GM06990 (cell line): ENCODE measurements at regions not wholly inside any gene's neighbourhood (a gene's known extent, or its start where the extent isn't known, plus 50 kb on each side); places are given as distances from the start of the nearest gene placed in this dataset.

ENCODE experiments used
- DNase-seq: peaks from one replicate; pipeline ENCODE4 v3.0.0-alpha.2; 2011; ENCODE audit not compliant: insufficient read length; ENCODE audit errors: extremely low read depth
- H3K27me3 ChIP-seq: replicated peaks from 2 replicates; pipeline ENCODE4 v1.6.0; 2011; ENCODE audit warnings: low read length; ENCODE audit not compliant: control insufficient read depth, insufficient read depth
- H3K36me3 ChIP-seq: 2 replicates; pipeline ENCODE4 v1.5.1; 2011; ENCODE audit warnings: low read length; ENCODE audit not compliant: control insufficient read depth, insufficient read depth
- H3K4me3 ChIP-seq: replicated peaks from 2 replicates; pipeline ENCODE4 v1.5.1; 2011; ENCODE audit warnings: low read depth, mild to moderate bottlenecking, control low read depth, low read length
- TF ChIP-seq, protein P1 (sequence below): IDR thresholded peaks from 2 replicates; pipeline ENCODE4 v1.5.1; 2011; ENCODE audit warnings: low read length, control low read depth, mild to moderate bottlenecking, inconsistent platforms; ENCODE audit not compliant: insufficient read depth, poor library complexity, severe bottlenecking

DNA sequence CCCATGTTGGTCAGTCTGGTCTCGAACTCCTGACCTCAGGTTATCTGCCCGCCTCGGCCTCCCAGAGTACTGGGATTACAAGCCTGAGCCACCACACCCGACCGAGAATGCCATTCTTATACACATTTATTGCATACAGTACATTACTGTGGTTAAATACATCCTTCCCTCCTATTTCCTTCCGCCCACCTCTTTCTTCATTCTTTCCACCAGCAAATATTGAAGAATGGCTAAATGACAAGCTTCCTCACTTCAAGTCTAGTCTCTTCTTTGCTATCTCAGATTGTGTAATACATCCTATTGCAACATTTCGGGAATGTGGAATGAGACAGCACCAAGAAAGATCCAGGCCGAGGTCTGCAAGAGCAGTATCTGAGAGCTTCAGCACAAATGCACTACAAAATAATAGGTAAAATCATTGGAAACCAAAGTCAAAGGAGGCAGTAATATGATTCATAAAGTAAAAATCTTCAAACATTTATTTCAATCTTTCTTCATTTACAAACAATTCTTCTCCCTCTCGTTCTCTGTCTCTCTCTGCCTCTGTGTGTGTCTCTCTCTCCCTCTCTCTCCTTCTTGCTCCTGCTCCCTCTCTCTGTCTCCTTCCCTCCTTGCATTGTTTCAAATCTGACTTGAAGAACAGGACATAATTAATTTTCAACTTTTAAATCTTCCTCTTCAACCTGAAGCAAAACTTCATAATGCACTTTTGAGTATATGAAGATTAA lies 94.7 kb upstream of the TGFBR2 start:
- no peaks in the 10 kb centered on the region for H3K36me3 ChIP-seq
- TF ChIP-seq, protein P1, sequence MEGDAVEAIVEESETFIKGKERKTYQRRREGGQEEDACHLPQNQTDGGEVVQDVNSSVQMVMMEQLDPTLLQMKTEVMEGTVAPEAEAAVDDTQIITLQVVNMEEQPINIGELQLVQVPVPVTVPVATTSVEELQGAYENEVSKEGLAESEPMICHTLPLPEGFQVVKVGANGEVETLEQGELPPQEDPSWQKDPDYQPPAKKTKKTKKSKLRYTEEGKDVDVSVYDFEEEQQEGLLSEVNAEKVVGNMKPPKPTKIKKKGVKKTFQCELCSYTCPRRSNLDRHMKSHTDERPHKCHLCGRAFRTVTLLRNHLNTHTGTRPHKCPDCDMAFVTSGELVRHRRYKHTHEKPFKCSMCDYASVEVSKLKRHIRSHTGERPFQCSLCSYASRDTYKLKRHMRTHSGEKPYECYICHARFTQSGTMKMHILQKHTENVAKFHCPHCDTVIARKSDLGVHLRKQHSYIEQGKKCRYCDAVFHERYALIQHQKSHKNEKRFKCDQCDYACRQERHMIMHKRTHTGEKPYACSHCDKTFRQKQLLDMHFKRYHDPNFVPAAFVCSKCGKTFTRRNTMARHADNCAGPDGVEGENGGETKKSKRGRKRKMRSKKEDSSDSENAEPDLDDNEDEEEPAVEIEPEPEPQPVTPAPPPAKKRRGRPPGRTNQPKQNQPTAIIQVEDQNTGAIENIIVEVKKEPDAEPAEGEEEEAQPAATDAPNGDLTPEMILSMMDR, result no peak
- H3K27me3 ChIP-seq, result no peaks in the 10 kb centered on the region
- H3K4me3 ChIP-seq, result no peak overlapping the region
- DNase-seq, result no peak

DNA sequence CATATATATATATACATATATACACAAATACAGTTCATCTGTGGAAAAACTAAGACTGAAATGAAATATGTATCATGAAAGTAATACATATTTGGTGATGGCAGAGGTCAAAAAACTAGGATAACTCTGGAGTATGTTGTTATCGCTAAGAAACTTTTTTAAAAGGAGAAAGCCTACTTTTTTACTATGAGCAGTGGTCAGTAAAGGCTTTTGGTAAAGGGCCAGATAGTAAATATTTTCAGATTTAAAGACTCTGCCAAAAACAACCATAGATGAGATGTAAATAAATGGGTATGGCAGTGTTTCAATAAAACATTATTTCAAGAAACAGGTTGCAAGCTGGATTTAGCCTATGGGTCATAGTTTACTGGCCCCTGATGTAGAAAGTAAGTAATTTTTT lies 93.8 kb upstream of the TGFBR2 start:
- TF ChIP-seq, protein P1, result no peak
- DNase-seq, result no peak
- H3K4me3 ChIP-seq, result no peak overlapping the region
- H3K36me3 ChIP-seq, result no peaks in the 10 kb centered on the region
- H3K27me3 ChIP-seq, result no peaks in the 10 kb centered on the region; the same call in 1 of the 2 replicates

DNA sequence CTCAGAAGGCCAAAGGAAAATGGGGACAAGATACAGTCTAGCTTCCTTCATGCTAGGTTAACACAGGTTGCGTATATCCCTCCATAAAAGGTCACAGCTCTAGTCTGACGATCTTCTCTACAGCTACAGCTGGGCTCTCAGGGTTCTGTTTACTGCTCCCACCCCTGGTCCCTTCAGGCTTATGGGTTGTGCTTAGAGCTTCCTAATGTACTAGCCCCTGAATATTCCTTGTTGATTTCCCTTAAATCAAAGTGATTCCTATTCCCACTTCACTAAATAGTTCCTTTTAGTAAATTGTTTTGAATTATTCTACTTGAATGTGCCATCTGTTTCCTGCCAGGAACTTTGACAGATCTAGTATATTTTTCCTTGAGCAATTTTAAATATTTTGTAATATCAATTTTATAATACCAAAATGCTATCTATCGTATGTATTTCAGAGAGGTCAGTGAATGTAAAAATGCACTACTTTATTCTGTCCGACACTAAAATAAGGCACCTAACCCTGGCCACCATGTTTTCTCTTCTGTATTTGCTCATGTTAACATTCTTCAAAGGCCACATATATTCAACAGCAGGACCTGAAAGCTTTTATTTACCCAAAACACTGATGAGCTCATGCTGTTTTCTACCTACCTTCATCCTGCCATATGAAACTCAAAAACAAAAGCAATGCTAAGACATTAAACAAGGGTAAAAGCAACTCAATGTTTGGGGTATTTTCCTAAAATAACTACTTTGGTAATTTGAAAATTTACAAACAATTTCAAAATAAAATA lies 92.8 kb upstream of the TGFBR2 start:
- no peak for DNase-seq
- H3K27me3 ChIP-seq, result no peaks in the 10 kb centered on the region; the same call in 1 of the 2 replicates
- H3K36me3 ChIP-seq, result no peaks in the 10 kb centered on the region
- TF ChIP-seq, protein P1, result no peak
- no peak overlapping the region for H3K4me3 ChIP-seq

DNA sequence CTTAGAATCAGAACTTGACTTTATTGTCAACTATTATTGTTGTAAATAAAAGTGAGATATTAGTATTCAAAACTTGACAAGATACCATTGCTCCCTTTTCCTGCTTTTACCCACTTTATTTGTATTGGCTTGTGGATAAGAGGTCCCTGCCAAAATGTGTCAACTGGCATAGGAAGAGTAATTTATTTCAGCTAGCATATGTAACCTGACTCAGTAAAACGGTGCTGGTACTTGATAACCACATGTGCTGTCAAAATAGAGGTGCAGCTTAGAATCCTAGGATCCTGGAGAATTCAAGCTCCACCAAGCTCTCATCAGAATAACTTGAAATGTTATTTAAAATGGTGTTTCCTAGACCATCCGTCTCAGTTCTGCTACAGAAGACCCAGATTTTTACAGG lies 90.2 kb upstream of the TGFBR2 start:
- TF ChIP-seq, protein P1, result no peak
- DNase-seq, result no peak
- Histone ChIP-seq H3K4me3 (no peak overlapping the region), H3K27me3 (no peaks in the 10 kb centered on the region; the same call in 1 of the 2 replicates), H3K36me3 (no peaks in the 10 kb centered on the region)

DNA sequence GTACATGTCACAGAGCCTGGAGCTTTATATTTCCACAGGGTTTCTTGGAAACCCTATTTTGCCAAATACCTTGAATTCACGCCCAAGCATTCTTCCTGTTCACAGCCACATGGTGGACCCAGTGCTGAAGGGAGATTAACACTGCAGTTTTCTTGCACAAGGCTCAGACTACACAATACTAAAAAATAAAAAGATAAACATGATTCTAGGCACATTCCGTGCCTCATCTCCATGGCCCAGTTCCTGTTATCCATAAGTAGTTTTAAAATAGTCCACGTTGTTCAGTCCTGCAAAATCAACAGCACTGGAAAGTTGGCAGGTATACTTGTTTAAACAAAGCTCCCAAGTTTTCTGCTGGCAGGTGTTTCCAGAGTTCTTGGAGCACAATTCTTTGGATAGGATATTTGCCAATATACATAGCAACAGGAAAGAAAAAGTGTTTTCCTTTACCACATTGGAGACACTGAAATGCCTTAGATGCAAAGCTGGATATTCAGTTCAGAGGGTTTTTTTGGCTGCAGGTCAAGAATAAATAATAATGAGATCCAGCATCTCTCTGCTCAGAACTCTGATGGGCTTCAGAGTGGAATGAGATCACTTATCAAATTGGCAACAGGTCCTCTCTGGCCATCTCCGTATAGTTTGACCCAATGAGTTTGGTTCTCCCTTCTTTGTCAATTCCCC lies 88.1 kb upstream of the TGFBR2 start:
- Histone ChIP-seq H3K27me3 (no peaks in the 10 kb centered on the region; the same call in 1 of the 2 replicates), H3K36me3 (no peaks in the 10 kb centered on the region), H3K4me3 (no peak overlapping the region)
- no peak for DNase-seq
- TF ChIP-seq, protein P1, result no peak
